ENCODE measurements at regions not wholly inside any gene's neighbourhood (a gene's known extent, or its start where the extent isn't known, plus 50 kb on each side); places are given as distances from the start of the nearest gene placed in this dataset.

GRCh38 chr5:29469581-29469980 lies 1723.9 kb upstream of the CDH6 start:
- Histone ChIP-seq H4K91ac (ENCODE audit: insufficient read length, low read depth, low read length) (no peak overlapping the region), H3K79me1 (ENCODE audit: insufficient read depth, low read depth, low read length, poor library complexity, severe bottlenecking) (no peaks in the 10 kb centered on the region), H3K27me3 (ENCODE audit: insufficient read depth, low read length) (no peaks in the 10 kb centered on the region), H2BK20ac (ENCODE audit: low read depth, low read length, poor library complexity, severe bottlenecking) (no peak overlapping the region), H3T11ph (ENCODE audit: low read length) (no peak overlapping the region), H3K4ac (ENCODE audit: low read depth, low read length) (no peak overlapping the region), H3K56ac (ENCODE audit: insufficient read length, low read depth, low read length) (no peak overlapping the region), H2BK12ac (ENCODE audit: insufficient read length, low read depth, low read length) (no peak overlapping the region), H3K4me2 (ENCODE audit: insufficient read depth, insufficient read length, low read length) (no peak overlapping the region), H4K20me1 (ENCODE audit: control insufficient read depth, insufficient read depth, insufficient read length) (no peaks in the 10 kb centered on the region), H4K5ac (ENCODE audit: insufficient read length, low read depth, low read length) (no peak overlapping the region), H3K9me3 (ENCODE audit: control insufficient read depth, low read depth, low read length) (no peaks in the 10 kb centered on the region), H3K9ac (ENCODE audit: extremely low read depth, insufficient read length, low read length) (no peak overlapping the region), H2BK5ac (ENCODE audit: insufficient read length, low read length) (no peak overlapping the region), H2BK120ac (ENCODE audit: low read depth, low read length, poor library complexity, severe bottlenecking) (no peak overlapping the region), H3K4me1 (ENCODE audit: insufficient read depth, low read length) (no peaks in the 10 kb centered on the region), H3K14ac (ENCODE audit: insufficient read depth, low read length) (no peak overlapping the region), H2AFZ (ENCODE audit: low read length) (no peak overlapping the region), H3K18ac (ENCODE audit: insufficient read length, low read depth, low read length) (no peak overlapping the region), H3K27ac (ENCODE audit: insufficient read length, low read depth, low read length) (no peak overlapping the region), H3K23me2 (ENCODE audit: insufficient read length, low read depth, low read length, poor library complexity, severe bottlenecking) (no peaks in the 10 kb centered on the region), H3K23ac (ENCODE audit: insufficient read length, low read depth, low read length) (no peak overlapping the region), H2BK15ac (ENCODE audit: low read depth, low read length) (no peak overlapping the region), H4K8ac (replicated peaks; ENCODE audit: insufficient read length, low read depth, low read length) (no peak overlapping the region), H2AK5ac (ENCODE audit: insufficient read length, low read length) (no peak overlapping the region), H3K79me2 (ENCODE audit: insufficient read depth, low read length) (no peaks in the 10 kb centered on the region)
- Mint-ChIP-seq H3K4me3 (no peak overlapping the region), H3K27me3 (ENCODE audit: low read depth) (peaks cover 1% of the 10 kb centered on the region; the same call in 1 of the 2 replicates), H3K4me1 (peaks cover 6 to 8% of the 10 kb centered on the region in 2 experiments), H3K9me3 (no peaks in the 10 kb centered on the region), H3K27ac (no peak overlapping the region), H3K36me3 (ENCODE audit: insufficient read depth in 1 of 3, low read depth in 3 of 3) (no peaks in the 10 kb centered on the region)
- TF ChIP-seq CTCF (conservative IDR thresholded peaks at IDR 0.05) = no peak
- WGBS (ENCODE audit: extremely low coverage, insufficient read length, low lambda C conversion rate) = no CpG with 5 or more reads among the region's 1 CpG
- DNase-seq = no peak

Data from H9 (cell line).